ENCODE measurements at regions not wholly inside any gene's neighbourhood (a gene's known extent, or its start where the extent isn't known, plus 50 kb on each side); places are given as distances from the start of the nearest gene placed in this dataset.

DNA sequence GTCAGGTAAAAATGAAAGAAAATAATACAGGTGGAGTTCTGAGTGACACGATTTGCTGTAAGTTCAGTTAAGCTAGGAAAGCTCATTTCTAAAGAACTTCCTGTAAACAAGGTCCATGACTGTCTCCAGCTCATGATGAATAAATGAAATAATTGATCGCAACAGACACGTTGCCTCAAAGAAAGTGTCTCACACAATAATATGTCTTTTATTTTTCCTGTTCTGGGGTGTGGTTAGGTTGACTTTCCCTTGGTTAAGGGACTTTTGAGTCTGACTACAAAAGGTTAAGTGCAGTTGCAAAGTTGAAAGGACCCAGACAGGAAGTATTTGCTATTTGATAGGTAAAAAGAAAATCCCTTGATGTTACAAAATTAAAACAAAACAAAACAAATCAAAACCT lies 304.2 kb upstream of the PRDM1 start:
- TF ChIP-seq CTCF (IDR thresholded peaks at IDR 0.05) (no peak), POLR2A (IDR thresholded peaks at IDR 0.05) (no peak)

All from thyroid gland (tissue), 4 donors.